LNCaP clone FGC (cell line): ENCODE measurements at regions not wholly inside any gene's neighbourhood (a gene's known extent, or its start where the extent isn't known, plus 50 kb on each side); places are given as distances from the start of the nearest gene placed in this dataset.

Experiments used
- DNase-seq: peaks from one replicate; pipeline ENCODE4 v3.0.0-alpha.2; 2011; ENCODE audit warnings: low read depth
- H3K4me3 ChIP-seq: 2 replicates; pipeline ENCODE4 v1.5.1; 2011; ENCODE audit warnings: mild to moderate bottlenecking, low read depth, low read length, control low read depth
- TF ChIP-seq, protein P1 (sequence below): IDR thresholded peaks from 2 replicates; pipeline ENCODE4 v1.5.1; 2012; ENCODE audit warnings: mild to moderate bottlenecking; ENCODE audit not compliant: control insufficient read depth, insufficient read depth; ENCODE audit errors: extremely low read depth

DNA sequence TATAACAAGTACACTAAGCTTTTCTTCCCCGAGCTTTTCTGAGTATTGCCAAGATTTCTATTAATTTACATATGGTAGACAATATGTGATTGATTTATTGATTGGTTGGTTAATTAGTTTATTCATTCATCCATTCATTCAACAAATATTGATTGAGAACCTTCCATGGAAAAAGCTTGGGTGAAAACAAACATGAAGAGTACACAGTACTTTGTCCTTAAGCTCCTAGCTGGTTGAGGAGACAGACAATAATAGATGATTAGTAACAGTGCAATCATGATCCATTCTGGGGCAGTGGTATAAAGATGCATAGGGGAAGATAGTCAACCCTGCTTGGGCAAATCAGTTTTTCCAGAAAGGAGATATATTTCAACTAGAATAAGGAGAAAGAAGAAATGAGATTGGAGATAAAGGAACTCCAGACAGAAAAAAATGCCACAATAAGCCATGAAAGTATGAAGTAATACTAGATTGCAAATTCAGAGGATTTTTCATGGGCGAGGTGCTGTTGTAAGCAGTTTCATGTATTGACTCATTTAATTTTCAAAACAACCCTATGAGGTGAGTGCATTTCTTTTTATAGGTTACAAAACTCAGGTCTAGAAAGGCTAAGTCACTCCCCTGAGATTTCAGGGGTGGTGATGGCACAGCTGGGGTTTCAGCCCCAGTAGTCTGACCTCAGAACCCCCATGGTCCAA, 129.5 kb downstream of the RND3 start:
- TF ChIP-seq, protein P1, sequence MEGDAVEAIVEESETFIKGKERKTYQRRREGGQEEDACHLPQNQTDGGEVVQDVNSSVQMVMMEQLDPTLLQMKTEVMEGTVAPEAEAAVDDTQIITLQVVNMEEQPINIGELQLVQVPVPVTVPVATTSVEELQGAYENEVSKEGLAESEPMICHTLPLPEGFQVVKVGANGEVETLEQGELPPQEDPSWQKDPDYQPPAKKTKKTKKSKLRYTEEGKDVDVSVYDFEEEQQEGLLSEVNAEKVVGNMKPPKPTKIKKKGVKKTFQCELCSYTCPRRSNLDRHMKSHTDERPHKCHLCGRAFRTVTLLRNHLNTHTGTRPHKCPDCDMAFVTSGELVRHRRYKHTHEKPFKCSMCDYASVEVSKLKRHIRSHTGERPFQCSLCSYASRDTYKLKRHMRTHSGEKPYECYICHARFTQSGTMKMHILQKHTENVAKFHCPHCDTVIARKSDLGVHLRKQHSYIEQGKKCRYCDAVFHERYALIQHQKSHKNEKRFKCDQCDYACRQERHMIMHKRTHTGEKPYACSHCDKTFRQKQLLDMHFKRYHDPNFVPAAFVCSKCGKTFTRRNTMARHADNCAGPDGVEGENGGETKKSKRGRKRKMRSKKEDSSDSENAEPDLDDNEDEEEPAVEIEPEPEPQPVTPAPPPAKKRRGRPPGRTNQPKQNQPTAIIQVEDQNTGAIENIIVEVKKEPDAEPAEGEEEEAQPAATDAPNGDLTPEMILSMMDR = no peak
- H3K4me3 ChIP-seq = no peak overlapping the region
- no peak for DNase-seq

DNA sequence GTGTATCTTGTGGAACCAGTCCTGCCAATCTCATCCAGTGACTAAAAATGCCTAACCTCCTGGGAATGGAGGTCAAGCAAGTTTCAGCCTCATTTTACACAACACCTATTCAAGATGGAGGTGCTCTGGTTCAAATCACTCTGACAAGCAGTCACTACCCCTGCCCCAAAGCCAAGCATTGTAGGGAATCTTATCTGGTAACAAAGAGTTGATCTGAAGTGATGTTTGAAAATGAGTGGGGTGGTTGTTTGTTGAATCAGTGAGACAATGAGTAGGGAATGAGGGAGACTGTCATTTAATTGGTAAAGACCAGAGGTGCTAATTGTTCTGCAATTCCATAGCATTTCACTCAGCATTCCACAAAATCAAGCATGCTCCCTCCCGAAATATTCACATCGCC, 132.0 kb downstream of the RND3 start:
- no peak overlapping the region for H3K4me3 ChIP-seq
- no peak for DNase-seq
- TF ChIP-seq, protein P1 = no peak

DNA sequence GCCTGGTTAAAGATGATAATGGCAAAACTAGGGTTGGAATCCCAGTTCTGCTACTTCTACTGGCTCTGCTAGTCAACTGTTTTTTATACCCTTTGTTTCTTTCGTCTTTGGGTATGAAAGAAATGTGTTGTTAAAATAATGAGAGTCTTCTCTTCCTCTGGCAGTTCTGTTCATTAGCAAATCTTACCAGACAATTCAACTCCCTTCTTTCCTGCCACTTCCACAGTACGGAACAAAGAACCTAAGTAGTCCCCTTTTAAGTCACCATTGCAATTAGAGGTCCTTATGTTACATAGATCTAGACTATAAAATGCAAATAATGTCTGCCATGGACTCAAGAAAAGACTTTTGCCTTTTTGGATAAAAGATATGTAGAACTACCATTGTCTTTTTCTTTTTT, 134.1 kb downstream of the RND3 start:
- TF ChIP-seq, protein P1 = no peak
- H3K4me3 ChIP-seq = no peak overlapping the region
- no peak for DNase-seq

DNA sequence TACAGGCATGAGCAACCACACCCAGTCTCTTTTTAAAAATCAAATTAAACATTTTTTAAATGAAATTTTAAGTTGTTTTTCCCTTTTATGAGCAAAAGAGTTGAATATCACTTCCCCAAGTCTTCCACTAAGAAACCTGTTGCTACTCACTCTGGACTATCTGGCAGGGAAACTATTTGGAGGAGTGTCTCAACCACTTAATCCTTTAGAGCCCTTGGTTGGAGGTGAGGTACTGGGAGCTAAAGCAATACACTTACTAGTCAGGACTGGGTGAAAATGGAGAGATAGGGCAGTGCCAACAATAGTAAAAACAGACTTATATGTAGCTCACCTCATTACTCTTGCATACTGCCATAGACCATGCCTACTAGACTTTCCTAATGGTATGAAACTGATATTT, 135.5 kb downstream of the RND3 start:
- DNase-seq = no peak
- no peak overlapping the region for H3K4me3 ChIP-seq
- TF ChIP-seq, protein P1 = no peak

DNA sequence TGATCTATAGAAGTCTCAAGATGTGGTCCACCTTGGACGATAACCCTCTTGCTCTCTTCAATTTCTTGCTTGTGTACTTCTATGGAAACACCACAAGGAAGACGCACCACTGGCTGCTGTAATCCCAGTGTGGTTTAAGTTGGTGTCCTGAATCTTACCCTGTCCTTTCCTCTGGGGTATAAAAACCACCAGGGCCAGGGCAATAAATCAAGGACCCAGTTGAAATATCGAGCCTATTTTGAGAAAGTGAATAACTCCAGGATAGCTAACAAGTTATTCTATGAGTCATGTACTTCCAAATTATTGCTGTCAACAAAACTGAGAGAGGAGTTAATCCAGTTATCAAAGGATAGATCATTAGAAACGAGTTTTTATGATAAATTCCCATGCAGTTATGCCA, 137.0 kb downstream of the RND3 start:
- no peak for DNase-seq

DNA sequence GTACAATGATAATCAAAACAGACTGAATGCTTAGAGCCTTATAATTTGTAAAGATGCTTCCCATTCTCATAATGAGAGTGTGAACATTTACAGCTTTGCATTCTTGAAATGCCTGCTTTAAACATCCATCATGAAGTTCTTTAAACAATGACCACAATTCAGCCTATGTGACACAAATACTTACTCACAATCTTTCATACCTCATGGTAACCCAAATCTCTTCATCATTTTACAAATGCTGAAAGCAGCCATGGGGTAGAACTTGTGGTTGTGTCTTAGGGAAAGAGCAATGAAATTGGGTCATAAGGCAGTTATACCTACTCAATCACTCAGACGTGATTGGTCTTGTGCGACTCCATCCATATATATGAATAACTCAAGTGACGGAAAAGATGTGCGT, 140.7 kb downstream of the RND3 start:
- TF ChIP-seq, protein P1 = no peak
- H3K4me3 ChIP-seq = no peak overlapping the region
- no peak for DNase-seq

More for the DNA sequence above, 137.0 kb downstream of the RND3 start:
- H3K4me3 ChIP-seq = no peak overlapping the region
- TF ChIP-seq, protein P1 = no peak

DNA sequence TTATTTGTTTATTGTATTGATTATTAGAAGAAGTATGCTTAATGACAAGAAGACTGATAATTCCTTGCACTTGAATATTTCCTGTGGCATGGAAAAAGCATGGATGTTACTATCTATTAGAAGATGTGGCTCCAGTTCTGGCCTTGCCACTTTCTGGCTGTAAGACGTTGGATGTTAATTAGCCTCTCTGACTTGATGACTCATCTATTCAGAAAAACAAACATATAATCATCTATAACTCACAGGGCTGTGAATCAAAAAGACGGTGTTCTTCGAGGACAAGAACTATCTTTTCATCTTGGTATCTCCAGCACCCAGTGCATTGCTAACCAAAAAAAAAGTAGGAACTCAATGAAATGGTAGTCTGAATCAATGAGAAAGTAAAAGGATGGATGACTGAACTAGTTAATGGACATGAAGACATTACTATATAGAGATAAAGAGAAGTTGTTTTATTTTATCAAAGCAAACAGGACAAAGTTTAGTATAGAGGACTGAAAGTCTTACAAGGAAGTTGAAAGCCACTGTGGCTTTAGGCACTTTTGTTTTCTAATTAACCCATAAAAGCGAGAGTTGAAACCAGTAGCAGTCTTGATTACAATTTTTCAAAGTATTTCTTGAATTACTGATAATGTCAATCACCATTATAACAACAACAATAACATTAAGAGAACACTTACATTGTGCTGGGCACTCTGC, 145.3 kb downstream of the RND3 start:
- TF ChIP-seq, protein P1 = no peak
- H3K4me3 ChIP-seq = no peak overlapping the region
- DNase-seq = no peak
